ENCODE measurements at regions not wholly inside any gene's neighbourhood (a gene's known extent, or its start where the extent isn't known, plus 50 kb on each side); places are given as distances from the start of the nearest gene placed in this dataset.
"Not testable (repeated sequence)": the region's sequence is repeated elsewhere in the genome, so short reads cannot be mapped to it uniquely, and the experiment has no call there.

GRCh38 chr9:589723-590122 lies 251.8 kb upstream of the DMRT1 start:
- DNase-seq = no peak

- DNase-seq = no peak
Observed at GRCh38 chr9:591292-591691, 250.2 kb upstream of the DMRT1 start.

GRCh38 chr9:592225-592624 lies 249.3 kb upstream of the DMRT1 start:
- no peak for DNase-seq

- no peak for DNase-seq
Observed at GRCh38 chr9:592733-593132, 248.8 kb upstream of the DMRT1 start.

GRCh38 chr9:593809-594208 lies 247.7 kb upstream of the DMRT1 start:
- no peak for DNase-seq

GRCh38 chr9:596703-597102 lies 244.8 kb upstream of the DMRT1 start:
- DNase-seq = no peak

GRCh38 chr9:600006-600405 lies 241.5 kb upstream of the DMRT1 start:
- no peak for DNase-seq

- no peak for DNase-seq
Observed at GRCh38 chr9:602716-603115, 238.8 kb upstream of the DMRT1 start.

GRCh38 chr9:603126-603525 lies 238.4 kb upstream of the DMRT1 start:
- DNase-seq = no peak

- no peak for DNase-seq
Observed at GRCh38 chr9:607417-607816, 234.1 kb upstream of the DMRT1 start.

GRCh38 chr9:613771-614347 lies 227.6 kb upstream of the DMRT1 start:
- DNase-seq = no peak

GRCh38 chr9:614431-614830 lies 227.1 kb upstream of the DMRT1 start:
- no peak for DNase-seq

GRCh38 chr9:615756-616155 lies 225.7 kb upstream of the DMRT1 start:
- DNase-seq = no peak

- no peak for DNase-seq
Observed at GRCh38 chr9:616694-617093, 224.8 kb upstream of the DMRT1 start.

- no peak for DNase-seq
Observed at GRCh38 chr9:617445-618085, 223.9 kb upstream of the DMRT1 start.

GRCh38 chr9:618478-618877 lies 223.0 kb upstream of the DMRT1 start:
- DNase-seq = no peak

- no peak for DNase-seq
Observed at GRCh38 chr9:621201-621855, 220.2 kb upstream of the DMRT1 start.

GRCh38 chr9:624935-625500 lies 216.5 kb upstream of the DMRT1 start:
- no peak for DNase-seq

GRCh38 chr9:625613-626012 lies 215.9 kb upstream of the DMRT1 start:
- no peak for DNase-seq

GRCh38 chr9:626114-626513 lies 215.4 kb upstream of the DMRT1 start:
- not testable (repeated sequence) for DNase-seq

- DNase-seq = no peak
Observed at GRCh38 chr9:626596-626995, 214.9 kb upstream of the DMRT1 start.

- DNase-seq = no peak
Observed at GRCh38 chr9:627336-627970, 214.0 kb upstream of the DMRT1 start.

- DNase-seq = no peak
Observed at GRCh38 chr9:629146-629545, 212.4 kb upstream of the DMRT1 start.

GRCh38 chr9:630817-631216 lies 210.7 kb upstream of the DMRT1 start:
- DNase-seq = no peak
